ENCODE measurements at regions not wholly inside any gene's neighbourhood (a gene's known extent, or its start where the extent isn't known, plus 50 kb on each side); places are given as distances from the start of the nearest gene placed in this dataset.

DNA sequence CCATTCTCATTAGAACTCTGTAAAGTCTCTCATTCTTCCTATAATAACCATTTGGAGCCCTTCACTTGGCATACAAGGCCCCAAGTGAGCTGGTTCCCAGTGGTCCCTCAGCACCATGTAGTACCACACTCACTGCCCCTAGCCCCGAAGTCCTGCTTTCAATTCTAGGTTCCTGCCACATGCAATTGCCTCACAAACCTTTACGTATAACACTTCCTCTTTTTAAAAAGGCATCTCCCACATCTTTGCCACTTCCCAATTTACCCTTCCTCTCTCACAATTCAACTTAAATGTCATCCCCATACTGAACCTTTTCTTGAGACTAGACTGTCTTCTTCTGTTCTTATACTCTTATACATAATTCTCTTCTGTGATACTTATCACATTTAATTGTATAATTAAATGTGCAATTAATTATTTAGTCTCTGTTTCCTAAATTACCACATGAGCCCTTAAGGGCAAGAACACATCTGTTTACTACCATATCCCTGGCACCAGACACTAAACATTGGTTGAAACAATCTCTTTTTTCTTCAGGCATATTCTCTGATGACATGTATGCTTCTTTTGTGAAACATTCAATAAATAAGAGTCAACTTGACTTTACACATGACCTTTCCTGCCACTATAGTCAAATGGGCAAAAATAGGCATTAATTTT is 304.0 kb downstream of the SPRY2 start (continued):
- TF ChIP-seq RELB (IDR thresholded peaks at IDR 0.05; ENCODE audit: low read depth) (peak; percentile 64), JUND (IDR thresholded peaks at IDR 0.05; ENCODE audit: low read depth, low read length) (no peak), SMARCA5 (IDR thresholded peaks at IDR 0.05) (no peak), CBFB (IDR thresholded peaks at IDR 0.05; ENCODE audit: low read depth) (no peak), POLR2AphosphoS5 (IDR thresholded peaks at IDR 0.05; ENCODE audit: low read length) (no peak), RUNX3 (IDR thresholded peaks at IDR 0.05; ENCODE audit: low read length) (no peak), EZH2 (IDR thresholded peaks at IDR 0.05; ENCODE audit: borderline replicate concordance, control insufficient read depth, low read depth, low read length) (no peak), TAF1 (IDR thresholded peaks at IDR 0.05; ENCODE audit: borderline replicate concordance, low read depth, low read length) (no peak), ZBTB40 (IDR thresholded peaks at IDR 0.05; ENCODE audit: borderline replicate concordance) (no peak), PBX3 (IDR thresholded peaks at IDR 0.05; ENCODE audit: insufficient replicate concordance, low read depth, low read length) (no peak), JUNB (IDR thresholded peaks at IDR 0.05) (no peak), CHD2 (IDR thresholded peaks at IDR 0.05; ENCODE audit: borderline replicate concordance, low read depth, low read length) (no peak), EGR1 (IDR thresholded peaks at IDR 0.05; ENCODE audit: borderline replicate concordance in 1 of 2, low read depth in 2 of 2, low read length in 2 of 2) (no peak), NFYB (IDR thresholded peaks at IDR 0.05; ENCODE audit: insufficient read depth, low read depth, low read length) (no peak), NKRF (conservative IDR thresholded peaks at IDR 0.05) (no peak), NFYA (IDR thresholded peaks at IDR 0.05; ENCODE audit: borderline replicate concordance, low read depth, low read length) (no peak), TCF12 (IDR thresholded peaks at IDR 0.05; ENCODE audit: low read depth, low read length) (no peak), MYB (IDR thresholded peaks at IDR 0.05; ENCODE audit: borderline replicate concordance, low read depth, low read length) (no peak), NFIC (IDR thresholded peaks at IDR 0.05; ENCODE audit: low read depth, low read length) (no peak), ATF2 (IDR thresholded peaks at IDR 0.05; ENCODE audit: low read length) (no peak)

Measured in GM12878 (cell line).